Panc1 (cell line): ENCODE measurements at regions not wholly inside any gene's neighbourhood (a gene's known extent, or its start where the extent isn't known, plus 50 kb on each side); places are given as distances from the start of the nearest gene placed in this dataset.

Experiments used
- CTCF ChIP-seq: fragments of 450-650 bp; IDR thresholded peaks from 2 replicates; pipeline ENCODE4 v1.5.1; 2017; ENCODE audit warnings: mild to moderate bottlenecking
- REST ChIP-seq, 2 experiments: IDR thresholded peaks; 2 replicates each; pipeline ENCODE4 v1.6.1; 2011 to 2012; ENCODE audit warnings: low read depth in 2 of 2, control low read depth in 1 of 2, low read length in 1 of 2, mild to moderate bottlenecking in 1 of 2, moderate library complexity in 1 of 2; ENCODE audit not compliant: insufficient read depth in 1 of 2

GRCh38 chr18:2368102-2368501, 203.2 kb downstream of the METTL4 start:
- TF ChIP-seq CTCF, result no peak
- no peak for TF ChIP-seq REST (IDR thresholded peaks at IDR 0.05; ENCODE audit: insufficient read depth in 1 of 2, low read depth in 2 of 2, low read length in 1 of 2)
